ENCODE measurements at regions not wholly inside any gene's neighbourhood (a gene's known extent, or its start where the extent isn't known, plus 50 kb on each side); places are given as distances from the start of the nearest gene placed in this dataset.

DNA sequence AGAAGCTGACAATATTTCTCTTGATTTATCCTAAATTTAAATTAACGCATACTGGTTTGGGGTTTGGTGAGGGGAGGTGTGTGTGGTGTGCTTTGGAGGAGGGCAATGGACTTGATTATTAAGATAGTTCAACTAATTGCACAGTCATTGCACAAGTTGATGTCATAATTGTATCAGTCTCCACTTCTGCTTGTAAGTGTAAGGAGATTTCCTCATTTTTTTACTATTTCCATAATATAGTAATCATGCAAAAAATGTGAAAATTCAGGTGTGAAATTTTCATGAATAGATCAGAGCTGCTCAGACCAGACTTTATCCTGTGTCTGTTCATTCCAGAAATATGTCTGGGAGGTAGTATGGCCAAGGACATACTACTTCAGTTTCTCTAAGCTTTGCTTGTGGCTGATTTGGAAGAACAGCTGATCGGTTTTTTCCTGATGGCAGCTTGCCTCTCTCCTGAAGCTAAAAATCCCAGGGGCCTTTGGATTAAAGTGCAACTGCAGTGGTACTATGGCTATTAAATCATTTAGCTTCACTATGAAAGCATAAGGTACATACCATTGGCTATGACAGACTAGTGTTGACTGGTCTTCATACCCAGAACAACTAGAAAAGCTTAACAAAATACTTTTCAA is 201.8 kb upstream of the MIR17HG start:
- Histone ChIP-seq H3K27ac (no peak overlapping the region), H3K36me3 (no peaks in the 10 kb centered on the region), H3K4me3 (no peak overlapping the region), H3K4me1 (no peaks in the 10 kb centered on the region), H3K27me3 (no peaks in the 10 kb centered on the region), H3K9me3 (no peaks in the 10 kb centered on the region)
- WGBS, 2 donors, result 91% methylated on average over 2 of the region's 2 CpGs
- TF ChIP-seq, protein P1, sequence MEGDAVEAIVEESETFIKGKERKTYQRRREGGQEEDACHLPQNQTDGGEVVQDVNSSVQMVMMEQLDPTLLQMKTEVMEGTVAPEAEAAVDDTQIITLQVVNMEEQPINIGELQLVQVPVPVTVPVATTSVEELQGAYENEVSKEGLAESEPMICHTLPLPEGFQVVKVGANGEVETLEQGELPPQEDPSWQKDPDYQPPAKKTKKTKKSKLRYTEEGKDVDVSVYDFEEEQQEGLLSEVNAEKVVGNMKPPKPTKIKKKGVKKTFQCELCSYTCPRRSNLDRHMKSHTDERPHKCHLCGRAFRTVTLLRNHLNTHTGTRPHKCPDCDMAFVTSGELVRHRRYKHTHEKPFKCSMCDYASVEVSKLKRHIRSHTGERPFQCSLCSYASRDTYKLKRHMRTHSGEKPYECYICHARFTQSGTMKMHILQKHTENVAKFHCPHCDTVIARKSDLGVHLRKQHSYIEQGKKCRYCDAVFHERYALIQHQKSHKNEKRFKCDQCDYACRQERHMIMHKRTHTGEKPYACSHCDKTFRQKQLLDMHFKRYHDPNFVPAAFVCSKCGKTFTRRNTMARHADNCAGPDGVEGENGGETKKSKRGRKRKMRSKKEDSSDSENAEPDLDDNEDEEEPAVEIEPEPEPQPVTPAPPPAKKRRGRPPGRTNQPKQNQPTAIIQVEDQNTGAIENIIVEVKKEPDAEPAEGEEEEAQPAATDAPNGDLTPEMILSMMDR (IDR thresholded peaks at IDR 0.05), result no peak
- TF ChIP-seq POLR2AphosphoS5 (IDR thresholded peaks at IDR 0.05), result no peak
- no peak for TF ChIP-seq EP300 (IDR thresholded peaks at IDR 0.05)
- TF ChIP-seq POLR2A (IDR thresholded peaks at IDR 0.05), result no peak
- intact Hi-C loops (cut with DNase I), result no loop called here
- no peak for DNase-seq

DNA sequence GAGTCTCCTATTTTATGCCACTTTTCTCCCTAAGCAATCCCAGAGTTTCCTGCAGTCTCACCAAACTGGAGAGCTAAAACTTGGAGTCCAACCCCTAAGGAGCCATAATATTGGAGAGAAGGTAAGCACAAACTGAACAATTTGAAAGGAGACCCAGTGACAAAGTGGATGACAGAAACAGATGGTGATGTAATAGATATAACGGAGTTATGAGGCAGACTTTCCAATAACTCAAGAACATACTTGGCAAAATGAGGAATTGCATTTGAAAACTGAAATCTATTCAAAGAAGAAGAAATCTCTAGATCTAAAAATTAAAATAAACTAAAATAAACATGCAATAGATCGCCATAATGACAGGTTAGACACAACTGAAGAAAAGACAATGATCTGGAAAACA is 200.9 kb upstream of the MIR17HG start:
- intact Hi-C loops (cut with DNase I), result no loop called here
- Histone ChIP-seq H3K36me3 (no peaks in the 10 kb centered on the region), H3K27ac (no peak overlapping the region), H3K4me1 (no peaks in the 10 kb centered on the region), H3K9me3 (no peaks in the 10 kb centered on the region), H3K4me3 (no peak overlapping the region), H3K27me3 (no peaks in the 10 kb centered on the region)
- TF ChIP-seq, protein P1 (IDR thresholded peaks at IDR 0.05), result no peak
- TF ChIP-seq POLR2AphosphoS5 (IDR thresholded peaks at IDR 0.05) (no peak), EP300 (IDR thresholded peaks at IDR 0.05) (no peak), POLR2A (IDR thresholded peaks at IDR 0.05) (no peak)
- DNase-seq, result no peak
- WGBS, 2 donors, result 82 to 89% methylated on average over 2 of the region's 2 CpGs

- TF ChIP-seq EP300 (IDR thresholded peaks at IDR 0.05), result no peak
- TF ChIP-seq POLR2A (IDR thresholded peaks at IDR 0.05), result no peak
- TF ChIP-seq, protein P1 (IDR thresholded peaks at IDR 0.05), result no peak
- TF ChIP-seq POLR2AphosphoS5 (IDR thresholded peaks at IDR 0.05), result no peak
- Histone ChIP-seq H3K9me3 (no peaks in the 10 kb centered on the region), H3K36me3 (no peaks in the 10 kb centered on the region), H3K27ac (no peak overlapping the region), H3K4me1 (no peaks in the 10 kb centered on the region), H3K27me3 (no peaks in the 10 kb centered on the region), H3K4me3 (no peak overlapping the region)
- intact Hi-C loops (cut with DNase I), result no loop called here
- 96% methylated on average over 1 of the region's 1 CpG for WGBS, 2 donors
- no peak for DNase-seq
Observed at GRCh38 chr13:91148098-91148497, 199.4 kb upstream of the MIR17HG start.

DNA sequence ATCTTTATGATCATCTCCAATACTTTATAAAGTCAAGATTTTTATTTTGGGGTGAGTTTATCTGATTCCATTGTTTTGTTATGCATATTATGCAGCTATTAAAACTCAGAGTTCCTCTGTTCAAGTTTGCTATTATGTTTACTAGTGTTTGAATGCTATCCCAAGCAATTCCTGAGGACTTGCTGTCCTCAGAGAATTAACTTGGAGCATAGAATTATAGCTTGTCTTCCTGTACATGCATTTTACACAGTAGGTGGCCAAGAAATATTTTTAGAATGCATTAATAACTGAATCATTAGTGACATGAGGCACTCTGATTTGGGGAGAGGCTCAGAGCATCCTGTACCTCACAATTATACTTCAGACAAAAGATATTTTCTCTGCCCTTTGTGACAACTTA is 195.6 kb upstream of the MIR17HG start:
- TF ChIP-seq POLR2A (IDR thresholded peaks at IDR 0.05), result no peak
- TF ChIP-seq EP300 (IDR thresholded peaks at IDR 0.05), result no peak
- TF ChIP-seq, protein P1 (IDR thresholded peaks at IDR 0.05), result no peak
- TF ChIP-seq POLR2AphosphoS5 (IDR thresholded peaks at IDR 0.05), result no peak
- no peak for DNase-seq
- no peaks in the 10 kb centered on the region for H3K27me3 ChIP-seq

DNA sequence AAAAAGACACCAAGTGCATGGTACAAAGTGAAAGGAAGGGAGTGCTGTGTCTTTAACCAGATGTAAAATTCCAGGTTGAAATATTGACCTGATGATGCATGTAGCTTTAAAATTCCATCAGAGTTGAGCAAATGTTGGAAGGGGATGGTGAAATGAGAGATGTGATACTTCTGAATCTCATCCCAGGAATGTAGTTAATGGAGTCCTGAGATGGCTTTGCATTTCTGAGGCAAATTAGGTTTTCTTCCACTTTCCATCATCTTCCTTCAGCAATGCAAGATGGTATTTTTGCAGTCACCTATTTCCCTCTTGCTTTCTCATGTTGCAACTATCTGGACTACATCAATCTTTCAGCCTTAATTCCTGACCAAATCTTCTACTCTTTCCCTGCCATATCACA is 194.1 kb upstream of the MIR17HG start:
- no peak for TF ChIP-seq POLR2AphosphoS5 (IDR thresholded peaks at IDR 0.05)
- TF ChIP-seq, protein P1 (IDR thresholded peaks at IDR 0.05), result no peak
- TF ChIP-seq EP300 (IDR thresholded peaks at IDR 0.05), result no peak
- TF ChIP-seq POLR2A (IDR thresholded peaks at IDR 0.05), result no peak
- DNase-seq, result no peak
- Histone ChIP-seq H3K4me1 (no peaks in the 10 kb centered on the region), H3K36me3 (no peaks in the 10 kb centered on the region), H3K9me3 (no peaks in the 10 kb centered on the region), H3K27me3 (no peaks in the 10 kb centered on the region), H3K4me3 (no peak overlapping the region), H3K27ac (no peak overlapping the region)
- intact Hi-C loops (cut with DNase I), result no loop called here

More for the DNA sequence above, 195.6 kb upstream of the MIR17HG start:
- intact Hi-C loops (cut with DNase I), result no loop called here
- Histone ChIP-seq H3K4me3 (no peak overlapping the region), H3K27ac (no peak overlapping the region), H3K36me3 (no peaks in the 10 kb centered on the region), H3K9me3 (no peaks in the 10 kb centered on the region), H3K4me1 (no peaks in the 10 kb centered on the region)

All from sigmoid colon (tissue), 6 donors.